Endothelial cell of umbilical vein (primary cell): ENCODE measurements at regions not wholly inside any gene's neighbourhood (a gene's known extent, or its start where the extent isn't known, plus 50 kb on each side); places are given as distances from the start of the nearest gene placed in this dataset.

Source experiments
- BruUV-seq: library from RNA; stranded (reverse); fragments of 400-500 nt; replicated peaks from 2 replicates; lab custom pipeline; 2021; lab: Mats Ljungman, UMichigan
- CTCF ChIA-PET: fragments of 300-600, 350-600 bp; sonication (Branson Sonifier 250); formaldehyde crosslinking; loops from one replicate; lab custom pipeline; 2021; ENCODE audit warnings: antibody characterized with exemption, inconsistent platforms; lab: Charles Lee
- POLR2A ChIA-PET: fragments of 300-600, 350-600 bp; sonication (Branson Sonifier 250); formaldehyde crosslinking; loops from one replicate; lab custom pipeline; 2021; ENCODE audit warnings: antibody characterized with exemption, inconsistent platforms; lab: Charles Lee
- DNase-seq: peaks from one replicate; pipeline ENCODE4 v3.0.0-alpha.2; 2011; ENCODE audit warnings: low read depth, low spot score
- FAIRE-seq: peaks from 2 replicates; lab custom pipeline; 2011; peaks lifted over from hg19 to GRCh38; lab: Jason Lieb, UNC
- H2AFZ ChIP-seq: 2 replicates; pipeline ENCODE4 v1.6.0; 2012; ENCODE audit warnings: low read depth, low read length, control low read depth, inconsistent platforms
- H3K27ac ChIP-seq: 2 replicates; pipeline ENCODE4 v1.5.1; 2011; ENCODE audit warnings: low read depth, mild to moderate bottlenecking, control low read depth, low read length, moderate library complexity; ENCODE audit not compliant: insufficient read depth
- H3K27me3 ChIP-seq, 2 experiments: 2 replicates each; pipeline versions ENCODE4 v1.6.0 to v1.6.1; 2011; ENCODE audit warnings: low read length in 2 of 2, mixed read lengths in 1 of 2; ENCODE audit not compliant: control insufficient read depth in 2 of 2, insufficient read depth in 2 of 2
- H3K36me3 ChIP-seq, 2 experiments: 2 replicates in 1 of 2; 3 replicates in 1 of 2; pipeline ENCODE4 v1.5.1; 2011; ENCODE audit warnings: low read length in 2 of 2, mild to moderate bottlenecking in 1 of 2, moderate library complexity in 1 of 2; ENCODE audit not compliant: control insufficient read depth in 2 of 2, insufficient read depth in 2 of 2; ENCODE audit errors: extremely low read depth in 1 of 2
- H3K4me1 ChIP-seq: 3 replicates; pipeline ENCODE4 v1.5.1; 2011; ENCODE audit warnings: mild to moderate bottlenecking, low read length; ENCODE audit not compliant: control insufficient read depth, insufficient read depth; ENCODE audit errors: extremely low read depth
- H3K4me2 ChIP-seq: 2 replicates; pipeline ENCODE4 v1.6.1; 2011; ENCODE audit warnings: low read length, control low read depth, mixed read lengths; ENCODE audit not compliant: insufficient read depth
- H3K4me3 ChIP-seq, 3 experiments: fragments of 200-600 bp in 1 of 3; sonication (generic), shearing (Covaris generic) in 1 of 3; replicated peaks in 1 of 3; 2 replicates each; pipeline ENCODE4 v1.5.1; 2011 to 2016; ENCODE audit warnings: control low read depth in 3 of 3, low read length in 3 of 3, mild to moderate bottlenecking in 2 of 3, inconsistent platforms in 1 of 3, low read depth in 1 of 3, moderate library complexity in 1 of 3; ENCODE audit not compliant: insufficient read depth in 1 of 3
- H3K79me2 ChIP-seq: 2 replicates; pipeline ENCODE4 v1.6.0; 2012; ENCODE audit warnings: low read length, inconsistent platforms; ENCODE audit not compliant: control insufficient read depth, insufficient read depth
- H3K9ac ChIP-seq: replicated peaks from 2 replicates; pipeline ENCODE3; 2011; ENCODE audit warnings: low read length, control low read depth; ENCODE audit not compliant: insufficient read depth; ENCODE audit errors: extremely low read depth
- H3K9me1 ChIP-seq: replicated peaks from 3 replicates; pipeline ENCODE4 v1.6.0; 2011; ENCODE audit warnings: mild to moderate bottlenecking, low read length; ENCODE audit not compliant: control insufficient read depth, insufficient read depth; ENCODE audit errors: extremely low read depth
- H3K9me3 ChIP-seq: replicated peaks from 2 replicates; pipeline ENCODE4 v1.5.1; 2012; ENCODE audit warnings: low read length, inconsistent platforms; ENCODE audit not compliant: control insufficient read depth, insufficient read depth
- H4K20me1 ChIP-seq: replicated peaks from 2 replicates; pipeline ENCODE3; 2011; ENCODE audit warnings: mild to moderate bottlenecking, low read length; ENCODE audit not compliant: control insufficient read depth, insufficient read depth; ENCODE audit errors: extremely low read depth
- EZH2 ChIP-seq: IDR thresholded peaks from 2 replicates; pipeline ENCODE4 v1.6.1; 2012; ENCODE audit warnings: borderline replicate concordance, low read depth, mild to moderate bottlenecking, moderate library complexity, low read length, inconsistent platforms; ENCODE audit not compliant: severe bottlenecking
- FOS ChIP-seq: IDR thresholded peaks from 2 replicates; pipeline ENCODE4 v1.6.1; 2011; ENCODE audit warnings: mild to moderate bottlenecking, low read length, moderate library complexity, borderline replicate concordance; ENCODE audit not compliant: insufficient read depth
- GATA2 ChIP-seq: IDR thresholded peaks from 2 replicates; pipeline ENCODE4 v1.7.0; 2011; ENCODE audit warnings: low read depth, mild to moderate bottlenecking, moderate library complexity, mixed read lengths, low read length; ENCODE audit not compliant: insufficient read length, insufficient read depth
- JUN ChIP-seq: IDR thresholded peaks from 2 replicates; pipeline ENCODE4 v1.6.1; 2011; ENCODE audit warnings: borderline replicate concordance, low read depth; ENCODE audit not compliant: insufficient read length, insufficient read depth
- MYC ChIP-seq: IDR thresholded peaks from one replicate; pipeline ENCODE4 v1.6.1; 2011; ENCODE audit warnings: mild to moderate bottlenecking, low read depth, low read length
- POLR2A ChIP-seq: IDR thresholded peaks from 2 replicates; pipeline ENCODE4 v1.6.1; 2012; ENCODE audit warnings: low read depth, mild to moderate bottlenecking, control low read depth, low read length
- POLR2AphosphoS5 ChIP-seq: IDR thresholded peaks from 2 replicates; pipeline ENCODE4 v1.6.1; 2012; ENCODE audit warnings: low read depth, mild to moderate bottlenecking, control low read depth, low read length, moderate library complexity; ENCODE audit not compliant: insufficient read depth
- dilution Hi-C: fragments of 300-500 bp; cut with MboI; formaldehyde crosslinking; loops from one replicate; pipeline ENCODE4 v1.15.0; 2019; ENCODE audit warnings: low sequenced_read_pairs; ENCODE audit not compliant: extremely low pct_ligation_motif_present
- intact Hi-C: fragments of 100-400 bp; cut with micrococcal nuclease; formaldehyde crosslinking; loops from one replicate; pipeline ENCODE4 v1.10.0; 2022
- TF ChIP-seq, protein P1 (sequence below): IDR thresholded peaks from 2 replicates; pipeline ENCODE4 v1.6.1; 2011; ENCODE audit not compliant: insufficient read depth, insufficient read length
- TF ChIP-seq, protein P2 (sequence below), 2 donors: IDR thresholded peaks; 1 replicate in 1 of 2; 2 replicates in 1 of 2; pipeline ENCODE4 v1.5.1; 2011; ENCODE audit warnings: low read length in 2 of 2, mild to moderate bottlenecking in 2 of 2, moderate library complexity in 2 of 2, control low read depth in 1 of 2, inconsistent platforms in 1 of 2, low read depth in 1 of 2; ENCODE audit not compliant: insufficient read depth in 1 of 2; ENCODE audit errors: extremely low read depth in 1 of 2

DNA sequence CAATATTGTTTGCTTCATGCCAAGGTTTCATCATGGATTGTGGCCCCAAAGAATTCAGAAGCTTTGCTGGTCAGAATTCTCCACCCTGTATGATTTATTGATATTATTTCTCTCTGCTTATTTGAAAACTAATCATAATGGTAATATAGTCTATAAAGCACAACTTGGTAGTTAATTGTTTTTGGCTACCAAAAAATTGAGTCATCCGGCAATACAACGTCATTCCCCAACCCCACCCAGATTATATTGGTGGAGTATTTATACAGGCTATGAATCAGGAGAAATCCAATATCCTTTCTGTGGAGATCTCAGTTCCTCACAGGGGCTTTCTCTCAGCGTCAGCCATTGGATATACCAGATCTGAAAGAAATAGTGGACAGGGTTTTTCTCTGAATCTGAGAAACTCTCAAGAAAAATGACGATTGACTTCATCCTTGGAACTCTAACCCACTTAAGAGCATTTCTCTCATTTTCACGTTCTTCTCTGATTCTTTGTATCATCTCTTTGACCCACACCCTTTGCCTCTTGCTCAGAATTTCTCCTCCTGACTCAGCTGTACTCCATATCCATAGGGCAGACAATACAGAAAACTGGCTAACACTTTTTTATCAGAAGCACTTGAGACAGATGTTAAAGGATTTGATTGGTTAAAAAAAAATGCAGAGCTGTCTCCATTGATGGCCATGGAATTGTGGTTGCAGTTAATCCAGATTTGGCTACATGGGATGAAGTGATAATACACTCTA, 1055.8 kb upstream of the CADM2 start:
- Histone ChIP-seq H3K4me1 (no peaks in the 10 kb centered on the region), H3K27me3 (no peaks in the 10 kb centered on the region), H3K4me2 (no peak overlapping the region), H3K4me3 (no peak overlapping the region), H2AFZ (no peak overlapping the region), H3K27ac (no peak overlapping the region), H3K9ac (no peak overlapping the region), H3K79me2 (no peaks in the 10 kb centered on the region), H3K36me3 (no peaks in the 10 kb centered on the region), H3K9me1 (no peaks in the 10 kb centered on the region), H4K20me1 (no peaks in the 10 kb centered on the region), H3K9me3 (peaks cover 8% of the 10 kb centered on the region)
- ChIA-PET CTCF (no interaction called here), POLR2A (no interaction called here)
- dilution Hi-C loops (no loop called here), intact Hi-C loops (no loop called here)
- DNase-seq (no peak), FAIRE-seq (no peak)
- no TSS peak for BruUV-seq
- TF ChIP-seq, protein P1, sequence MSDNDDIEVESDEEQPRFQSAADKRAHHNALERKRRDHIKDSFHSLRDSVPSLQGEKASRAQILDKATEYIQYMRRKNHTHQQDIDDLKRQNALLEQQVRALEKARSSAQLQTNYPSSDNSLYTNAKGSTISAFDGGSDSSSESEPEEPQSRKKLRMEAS, result no peak
- TF ChIP-seq GATA2 (no peak), FOS (no peak), POLR2A (no peak)

DNA sequence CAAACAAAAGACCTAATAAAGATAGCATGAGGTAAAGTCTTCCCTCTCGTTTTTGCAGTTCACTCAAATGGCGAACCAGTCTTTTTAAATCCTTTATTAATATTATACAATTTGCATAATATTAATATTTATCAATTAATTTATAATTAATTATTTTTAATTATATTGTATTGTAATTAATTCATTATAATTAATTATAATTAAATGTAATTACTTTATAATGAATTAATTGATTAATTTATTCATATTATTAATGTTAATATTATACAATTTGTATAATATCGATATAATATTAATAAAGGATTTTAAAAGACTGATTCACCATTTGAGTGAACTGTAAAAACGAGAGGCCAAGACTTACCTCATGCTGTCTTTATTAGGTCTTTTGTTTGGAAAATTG, 1045.4 kb upstream of the CADM2 start:
- Histone ChIP-seq H3K4me1 (no peaks in the 10 kb centered on the region), H3K27me3 (no peaks in the 10 kb centered on the region), H3K9ac (no peak overlapping the region), H3K9me1 (no peaks in the 10 kb centered on the region), H4K20me1 (no peaks in the 10 kb centered on the region), H3K79me2 (no peaks in the 10 kb centered on the region), H3K4me2 (no peak overlapping the region), H3K27ac (no peak overlapping the region), H3K36me3 (no peaks in the 10 kb centered on the region), H3K4me3 (no peak overlapping the region), H3K9me3 (no peaks in the 10 kb centered on the region), H2AFZ (no peak overlapping the region)
- BruUV-seq, result no TSS peak
- FAIRE-seq, result no peak
- CTCF ChIA-PET, result no interaction called here
- dilution Hi-C loops, result no loop called here
- intact Hi-C loops, result no loop called here
- no peak for DNase-seq
- TF ChIP-seq, protein P1, result no peak
- no peak for TF ChIP-seq POLR2AphosphoS5
- TF ChIP-seq, protein P2, sequence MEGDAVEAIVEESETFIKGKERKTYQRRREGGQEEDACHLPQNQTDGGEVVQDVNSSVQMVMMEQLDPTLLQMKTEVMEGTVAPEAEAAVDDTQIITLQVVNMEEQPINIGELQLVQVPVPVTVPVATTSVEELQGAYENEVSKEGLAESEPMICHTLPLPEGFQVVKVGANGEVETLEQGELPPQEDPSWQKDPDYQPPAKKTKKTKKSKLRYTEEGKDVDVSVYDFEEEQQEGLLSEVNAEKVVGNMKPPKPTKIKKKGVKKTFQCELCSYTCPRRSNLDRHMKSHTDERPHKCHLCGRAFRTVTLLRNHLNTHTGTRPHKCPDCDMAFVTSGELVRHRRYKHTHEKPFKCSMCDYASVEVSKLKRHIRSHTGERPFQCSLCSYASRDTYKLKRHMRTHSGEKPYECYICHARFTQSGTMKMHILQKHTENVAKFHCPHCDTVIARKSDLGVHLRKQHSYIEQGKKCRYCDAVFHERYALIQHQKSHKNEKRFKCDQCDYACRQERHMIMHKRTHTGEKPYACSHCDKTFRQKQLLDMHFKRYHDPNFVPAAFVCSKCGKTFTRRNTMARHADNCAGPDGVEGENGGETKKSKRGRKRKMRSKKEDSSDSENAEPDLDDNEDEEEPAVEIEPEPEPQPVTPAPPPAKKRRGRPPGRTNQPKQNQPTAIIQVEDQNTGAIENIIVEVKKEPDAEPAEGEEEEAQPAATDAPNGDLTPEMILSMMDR (IDR thresholded peaks at IDR 0.05; ENCODE audit: extremely low read depth in 1 of 2, insufficient read depth in 1 of 2, low read depth in 1 of 2, low read length in 2 of 2), result no peak
- no peak for TF ChIP-seq EZH2
- no peak for TF ChIP-seq MYC
- TF ChIP-seq POLR2A, result no peak
- no peak for TF ChIP-seq FOS
- TF ChIP-seq GATA2, result no peak
- no peak for TF ChIP-seq JUN
- POLR2A ChIA-PET, result no interaction called here
